ENCODE measurements at regions not wholly inside any gene's neighbourhood (a gene's known extent, or its start where the extent isn't known, plus 50 kb on each side); places are given as distances from the start of the nearest gene placed in this dataset.

DNA sequence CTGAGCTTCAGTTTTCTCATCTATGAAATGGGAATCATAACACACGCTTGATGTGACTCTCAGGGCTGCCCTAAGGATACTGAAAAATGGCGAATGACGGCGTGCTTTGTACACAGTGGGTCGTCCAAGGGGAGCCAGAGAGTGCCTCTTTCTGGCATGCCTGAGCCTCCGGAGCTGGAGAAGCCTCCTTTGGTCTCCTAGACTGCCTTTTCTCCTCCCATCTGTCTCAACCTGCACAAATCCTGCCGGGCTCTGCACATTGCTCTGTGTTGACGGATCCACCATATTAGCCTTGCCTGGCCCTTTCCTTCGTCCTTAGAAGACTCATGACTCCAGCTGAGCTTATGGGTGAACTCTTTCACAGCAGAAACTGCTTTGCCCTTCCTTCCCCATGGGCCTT lies 220.9 kb downstream of the TSHZ3 start:
- Histone ChIP-seq H2AFZ (no peak overlapping the region), H3K9me2 (ENCODE audit: insufficient read depth) (peaks cover 19% of the 10 kb centered on the region; the same call in 1 of the 2 replicates), H4K20me1 (replicated peaks; ENCODE audit: insufficient read depth) (no peaks in the 10 kb centered on the region), H3F3A (replicated peaks; ENCODE audit: low read depth) (no peaks in the 10 kb centered on the region), H3K27ac (ENCODE audit: low read depth) (no peak overlapping the region), H3K27me3 (ENCODE audit: insufficient read depth) (no peaks in the 10 kb centered on the region), H3K4me1 (ENCODE audit: insufficient read depth) (no peaks in the 10 kb centered on the region), H3K79me2 (replicated peaks; ENCODE audit: insufficient read depth) (no peaks in the 10 kb centered on the region), H3K4me2 (no peak overlapping the region), H3K36me3 (ENCODE audit: insufficient read depth) (no peaks in the 10 kb centered on the region), H3K4me3 (no peak overlapping the region)
- peaks cover 3% of the 10 kb centered on the region; the same call in 1 of the 3 replicates for H3K4me1 Mint-ChIP-seq
- DNase-seq (ENCODE audit: low spot score): no peak
- TF ChIP-seq EZH2phosphoT487 (IDR thresholded peaks at IDR 0.05; ENCODE audit: unreplicated experiment): no peak
- TF ChIP-seq, protein P1, sequence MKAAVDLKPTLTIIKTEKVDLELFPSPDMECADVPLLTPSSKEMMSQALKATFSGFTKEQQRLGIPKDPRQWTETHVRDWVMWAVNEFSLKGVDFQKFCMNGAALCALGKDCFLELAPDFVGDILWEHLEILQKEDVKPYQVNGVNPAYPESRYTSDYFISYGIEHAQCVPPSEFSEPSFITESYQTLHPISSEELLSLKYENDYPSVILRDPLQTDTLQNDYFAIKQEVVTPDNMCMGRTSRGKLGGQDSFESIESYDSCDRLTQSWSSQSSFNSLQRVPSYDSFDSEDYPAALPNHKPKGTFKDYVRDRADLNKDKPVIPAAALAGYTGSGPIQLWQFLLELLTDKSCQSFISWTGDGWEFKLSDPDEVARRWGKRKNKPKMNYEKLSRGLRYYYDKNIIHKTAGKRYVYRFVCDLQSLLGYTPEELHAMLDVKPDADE (IDR thresholded peaks at IDR 0.05): no peak
- ATAC-seq: no peak
- H3K27me3 Mint-ChIP-seq (ENCODE audit: insufficient read depth, low read depth, poor library complexity): no peaks in the 10 kb centered on the region
- 0 out of 3 replicates have a peak, but pooled peaks cover 3% of the 10 kb centered on the region for H3K9me3 Mint-ChIP-seq
- no peak overlapping the region for H3K4me3 Mint-ChIP-seq
- peaks cover 3% of the 10 kb centered on the region; the same call in 1 of the 3 replicates for H3K36me3 Mint-ChIP-seq (ENCODE audit: low read depth)
- peak overlapping the region; percentile 44; the same call in 1 of the 2 replicates for H3K27ac Mint-ChIP-seq

DNA sequence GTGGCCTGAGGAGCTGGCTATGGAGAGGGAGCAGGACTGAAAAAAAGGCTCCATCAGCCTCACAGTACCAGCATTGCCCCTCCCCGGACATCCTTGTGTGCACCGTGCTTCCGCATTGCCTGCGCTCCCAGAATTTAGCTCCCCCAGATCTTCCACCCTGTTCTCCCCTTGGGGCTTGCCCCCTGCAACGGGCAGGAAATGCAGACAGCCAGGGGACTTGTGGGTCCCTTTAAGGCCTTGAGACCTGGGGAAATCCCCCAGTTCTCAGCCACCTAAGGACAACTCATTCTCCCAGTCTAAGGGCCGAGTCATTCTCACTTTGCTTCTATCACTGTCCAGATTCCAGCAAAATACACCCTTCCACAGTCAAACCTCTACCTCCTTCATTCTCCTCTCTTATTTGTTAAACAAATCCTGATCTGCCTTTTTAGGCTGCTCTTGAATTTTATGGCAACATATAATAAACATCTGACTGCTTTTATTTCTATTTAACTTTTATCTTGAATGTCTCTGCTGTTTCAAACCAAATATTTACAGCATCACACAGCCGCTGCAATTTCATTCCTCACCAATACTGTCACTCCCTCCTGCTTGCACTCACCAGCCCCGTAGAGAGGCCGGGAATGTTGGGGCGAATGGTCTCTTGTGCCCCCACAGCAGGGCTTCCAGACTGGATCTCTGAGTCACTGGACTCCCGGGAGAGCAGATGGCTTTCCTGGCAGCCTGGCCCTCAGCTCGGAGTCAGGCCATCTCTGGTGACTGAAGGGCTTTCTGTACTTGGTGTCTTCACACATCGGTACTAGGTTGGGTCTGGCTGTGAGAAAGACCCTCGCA lies 221.9 kb downstream of the TSHZ3 start:
- H3K27me3 ChIP-seq (ENCODE audit: insufficient read depth): no peaks in the 10 kb centered on the region
- TF ChIP-seq NANOG (IDR thresholded peaks at IDR 0.05; ENCODE audit: borderline replicate concordance): no peak
- no peak for TF ChIP-seq POLR2AphosphoS5 (IDR thresholded peaks at IDR 0.05; ENCODE audit: low read depth)
- TF ChIP-seq EZH2 (IDR thresholded peaks at IDR 0.05; ENCODE audit: low read depth, unreplicated experiment): no peak
- no peak for TF ChIP-seq ZNF114 (CRISPR knock-in tag; IDR thresholded peaks at IDR 0.05)
- TF ChIP-seq CREB1 (CRISPR knock-in tag; IDR thresholded peaks at IDR 0.05; ENCODE audit: low read depth): no peak
- no peak for TF ChIP-seq STAT1 (IDR thresholded peaks at IDR 0.05; ENCODE audit: unreplicated experiment)
- TF ChIP-seq, protein P2, sequence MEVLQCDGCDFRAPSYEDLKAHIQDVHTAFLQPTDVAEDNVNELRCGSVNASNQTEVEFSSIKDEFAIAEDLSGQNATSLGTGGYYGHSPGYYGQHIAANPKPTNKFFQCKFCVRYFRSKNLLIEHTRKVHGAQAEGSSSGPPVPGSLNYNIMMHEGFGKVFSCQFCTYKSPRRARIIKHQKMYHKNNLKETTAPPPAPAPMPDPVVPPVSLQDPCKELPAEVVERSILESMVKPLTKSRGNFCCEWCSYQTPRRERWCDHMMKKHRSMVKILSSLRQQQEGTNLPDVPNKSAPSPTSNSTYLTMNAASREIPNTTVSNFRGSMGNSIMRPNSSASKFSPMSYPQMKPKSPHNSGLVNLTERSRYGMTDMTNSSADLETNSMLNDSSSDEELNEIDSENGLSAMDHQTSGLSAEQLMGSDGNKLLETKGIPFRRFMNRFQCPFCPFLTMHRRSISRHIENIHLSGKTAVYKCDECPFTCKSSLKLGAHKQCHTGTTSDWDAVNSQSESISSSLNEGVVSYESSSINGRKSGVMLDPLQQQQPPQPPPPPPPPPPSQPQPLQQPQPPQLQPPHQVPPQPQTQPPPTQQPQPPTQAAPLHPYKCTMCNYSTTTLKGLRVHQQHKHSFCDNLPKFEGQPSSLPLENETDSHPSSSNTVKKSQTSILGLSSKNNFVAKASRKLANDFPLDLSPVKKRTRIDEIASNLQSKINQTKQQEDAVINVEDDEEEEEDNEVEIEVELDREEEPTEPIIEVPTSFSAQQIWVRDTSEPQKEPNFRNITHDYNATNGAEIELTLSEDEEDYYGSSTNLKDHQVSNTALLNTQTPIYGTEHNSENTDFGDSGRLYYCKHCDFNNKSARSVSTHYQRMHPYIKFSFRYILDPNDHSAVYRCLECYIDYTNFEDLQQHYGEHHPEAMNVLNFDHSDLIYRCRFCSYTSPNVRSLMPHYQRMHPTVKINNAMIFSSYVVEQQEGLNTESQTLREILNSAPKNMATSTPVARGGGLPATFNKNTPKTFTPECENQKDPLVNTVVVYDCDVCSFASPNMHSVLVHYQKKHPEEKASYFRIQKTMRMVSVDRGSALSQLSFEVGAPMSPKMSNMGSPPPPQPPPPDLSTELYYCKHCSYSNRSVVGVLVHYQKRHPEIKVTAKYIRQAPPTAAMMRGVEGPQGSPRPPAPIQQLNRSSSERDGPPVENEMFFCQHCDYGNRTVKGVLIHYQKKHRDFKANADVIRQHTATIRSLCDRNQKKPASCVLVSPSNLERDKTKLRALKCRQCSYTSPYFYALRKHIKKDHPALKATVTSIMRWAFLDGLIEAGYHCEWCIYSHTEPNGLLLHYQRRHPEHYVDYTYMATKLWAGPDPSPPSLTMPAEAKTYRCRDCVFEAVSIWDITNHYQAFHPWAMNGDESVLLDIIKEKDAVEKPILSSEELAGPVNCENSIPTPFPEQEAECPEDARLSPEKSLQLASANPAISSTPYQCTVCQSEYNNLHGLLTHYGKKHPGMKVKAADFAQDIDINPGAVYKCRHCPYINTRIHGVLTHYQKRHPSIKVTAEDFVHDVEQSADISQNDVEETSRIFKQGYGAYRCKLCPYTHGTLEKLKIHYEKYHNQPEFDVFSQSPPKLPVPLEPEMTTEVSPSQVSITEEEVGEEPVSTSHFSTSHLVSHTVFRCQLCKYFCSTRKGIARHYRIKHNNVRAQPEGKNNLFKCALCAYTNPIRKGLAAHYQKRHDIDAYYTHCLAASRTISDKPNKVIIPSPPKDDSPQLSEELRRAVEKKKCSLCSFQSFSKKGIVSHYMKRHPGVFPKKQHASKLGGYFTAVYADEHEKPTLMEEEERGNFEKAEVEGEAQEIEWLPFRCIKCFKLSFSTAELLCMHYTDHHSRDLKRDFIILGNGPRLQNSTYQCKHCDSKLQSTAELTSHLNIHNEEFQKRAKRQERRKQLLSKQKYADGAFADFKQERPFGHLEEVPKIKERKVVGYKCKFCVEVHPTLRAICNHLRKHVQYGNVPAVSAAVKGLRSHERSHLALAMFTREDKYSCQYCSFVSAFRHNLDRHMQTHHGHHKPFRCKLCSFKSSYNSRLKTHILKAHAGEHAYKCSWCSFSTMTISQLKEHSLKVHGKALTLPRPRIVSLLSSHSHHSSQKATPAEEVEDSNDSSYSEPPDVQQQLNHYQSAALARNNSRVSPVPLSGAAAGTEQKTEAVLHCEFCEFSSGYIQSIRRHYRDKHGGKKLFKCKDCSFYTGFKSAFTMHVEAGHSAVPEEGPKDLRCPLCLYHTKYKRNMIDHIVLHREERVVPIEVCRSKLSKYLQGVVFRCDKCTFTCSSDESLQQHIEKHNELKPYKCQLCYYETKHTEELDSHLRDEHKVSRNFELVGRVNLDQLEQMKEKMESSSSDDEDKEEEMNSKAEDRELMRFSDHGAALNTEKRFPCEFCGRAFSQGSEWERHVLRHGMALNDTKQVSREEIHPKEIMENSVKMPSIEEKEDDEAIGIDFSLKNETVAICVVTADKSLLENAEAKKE (CRISPR knock-in tag; IDR thresholded peaks at IDR 0.05): no peak
- TF ChIP-seq, protein P3, sequence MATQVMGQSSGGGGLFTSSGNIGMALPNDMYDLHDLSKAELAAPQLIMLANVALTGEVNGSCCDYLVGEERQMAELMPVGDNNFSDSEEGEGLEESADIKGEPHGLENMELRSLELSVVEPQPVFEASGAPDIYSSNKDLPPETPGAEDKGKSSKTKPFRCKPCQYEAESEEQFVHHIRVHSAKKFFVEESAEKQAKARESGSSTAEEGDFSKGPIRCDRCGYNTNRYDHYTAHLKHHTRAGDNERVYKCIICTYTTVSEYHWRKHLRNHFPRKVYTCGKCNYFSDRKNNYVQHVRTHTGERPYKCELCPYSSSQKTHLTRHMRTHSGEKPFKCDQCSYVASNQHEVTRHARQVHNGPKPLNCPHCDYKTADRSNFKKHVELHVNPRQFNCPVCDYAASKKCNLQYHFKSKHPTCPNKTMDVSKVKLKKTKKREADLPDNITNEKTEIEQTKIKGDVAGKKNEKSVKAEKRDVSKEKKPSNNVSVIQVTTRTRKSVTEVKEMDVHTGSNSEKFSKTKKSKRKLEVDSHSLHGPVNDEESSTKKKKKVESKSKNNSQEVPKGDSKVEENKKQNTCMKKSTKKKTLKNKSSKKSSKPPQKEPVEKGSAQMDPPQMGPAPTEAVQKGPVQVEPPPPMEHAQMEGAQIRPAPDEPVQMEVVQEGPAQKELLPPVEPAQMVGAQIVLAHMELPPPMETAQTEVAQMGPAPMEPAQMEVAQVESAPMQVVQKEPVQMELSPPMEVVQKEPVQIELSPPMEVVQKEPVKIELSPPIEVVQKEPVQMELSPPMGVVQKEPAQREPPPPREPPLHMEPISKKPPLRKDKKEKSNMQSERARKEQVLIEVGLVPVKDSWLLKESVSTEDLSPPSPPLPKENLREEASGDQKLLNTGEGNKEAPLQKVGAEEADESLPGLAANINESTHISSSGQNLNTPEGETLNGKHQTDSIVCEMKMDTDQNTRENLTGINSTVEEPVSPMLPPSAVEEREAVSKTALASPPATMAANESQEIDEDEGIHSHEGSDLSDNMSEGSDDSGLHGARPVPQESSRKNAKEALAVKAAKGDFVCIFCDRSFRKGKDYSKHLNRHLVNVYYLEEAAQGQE (IDR thresholded peaks at IDR 0.05; ENCODE audit: unreplicated experiment): no peak

More for the DNA sequence above, 221.9 kb downstream of the TSHZ3 start:
- Histone ChIP-seq H3K36me3 (ENCODE audit: insufficient read depth) (no peaks in the 10 kb centered on the region), H3F3A (replicated peaks; ENCODE audit: low read depth) (no peaks in the 10 kb centered on the region), H2AFZ (no peak overlapping the region; the same call in 1 of the 2 replicates), H3K9me2 (ENCODE audit: insufficient read depth) (peaks cover 19% of the 10 kb centered on the region; the same call in 1 of the 2 replicates), H3K79me2 (replicated peaks; ENCODE audit: insufficient read depth) (no peaks in the 10 kb centered on the region), H4K20me1 (replicated peaks; ENCODE audit: insufficient read depth) (no peaks in the 10 kb centered on the region), H3K27ac (ENCODE audit: low read depth) (no peak overlapping the region), H3K4me3 (no peak overlapping the region), H3K4me1 (ENCODE audit: insufficient read depth) (no peaks in the 10 kb centered on the region), H3K4me2 (no peak overlapping the region)
- H3K9me3 Mint-ChIP-seq: 0 out of 3 replicates have a peak, but pooled peaks cover 3% of the 10 kb centered on the region
- no peak overlapping the region for H3K4me3 Mint-ChIP-seq
- H3K4me1 Mint-ChIP-seq: peaks cover 3% of the 10 kb centered on the region; the same call in 1 of the 3 replicates
- H3K36me3 Mint-ChIP-seq (ENCODE audit: low read depth): peaks cover 3% of the 10 kb centered on the region; the same call in 1 of the 3 replicates
- no peak for DNase-seq (ENCODE audit: low spot score)
- H3K27me3 Mint-ChIP-seq (ENCODE audit: insufficient read depth, low read depth, poor library complexity): no peaks in the 10 kb centered on the region
- ATAC-seq: no peak
- peak overlapping the region; percentile 58; the same call in 1 of the 2 replicates for H3K27ac Mint-ChIP-seq
